GOT3 (cell line): ENCODE measurements at regions not wholly inside any gene's neighbourhood (a gene's known extent, or its start where the extent isn't known, plus 50 kb on each side); places are given as distances from the start of the nearest gene placed in this dataset.
"Not testable (repeated sequence)": the region's sequence is repeated elsewhere in the genome, so short reads cannot be mapped to it uniquely, and the experiment has no call there.

Source experiments
- DNase-seq: peaks from one replicate; lab custom pipeline; 2025; ENCODE audit warnings: mixed read lengths; lab: John Stamatoyannopoulos, UW

- no peak for DNase-seq
Measured at GRCh38 chr3:193905541-193906396, 230.2 kb upstream of the HES1 start.

DNA sequence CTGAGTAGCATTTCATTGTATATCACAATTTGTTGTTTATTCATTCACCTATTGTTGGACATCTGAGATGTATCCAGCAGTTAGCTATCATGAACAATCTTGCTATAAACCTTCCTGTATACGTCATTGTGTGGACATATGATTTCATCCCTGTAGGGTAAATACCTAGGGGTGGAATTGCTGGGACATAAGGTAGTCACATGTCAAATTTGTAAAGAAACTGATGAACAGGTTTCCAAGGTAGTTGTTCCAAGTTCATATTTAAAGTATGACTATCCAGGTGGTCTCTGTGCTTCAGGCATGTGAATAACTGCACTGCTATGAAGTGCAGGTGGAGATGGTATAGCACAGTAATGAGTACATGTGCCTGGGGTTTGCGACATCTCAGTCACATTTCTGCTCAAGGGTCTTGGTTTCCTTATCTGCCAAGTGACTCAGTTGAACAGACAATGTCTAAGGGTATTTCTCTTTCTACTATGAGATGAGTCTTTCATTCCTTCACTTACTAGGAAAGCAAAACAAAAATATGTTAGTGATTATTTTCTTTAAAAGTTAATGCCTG is 229.0 kb upstream of the HES1 start:
- DNase-seq = no peak

GRCh38 chr3:193908181-193908744 is 227.7 kb upstream of the HES1 start:
- no peak for DNase-seq

DNA sequence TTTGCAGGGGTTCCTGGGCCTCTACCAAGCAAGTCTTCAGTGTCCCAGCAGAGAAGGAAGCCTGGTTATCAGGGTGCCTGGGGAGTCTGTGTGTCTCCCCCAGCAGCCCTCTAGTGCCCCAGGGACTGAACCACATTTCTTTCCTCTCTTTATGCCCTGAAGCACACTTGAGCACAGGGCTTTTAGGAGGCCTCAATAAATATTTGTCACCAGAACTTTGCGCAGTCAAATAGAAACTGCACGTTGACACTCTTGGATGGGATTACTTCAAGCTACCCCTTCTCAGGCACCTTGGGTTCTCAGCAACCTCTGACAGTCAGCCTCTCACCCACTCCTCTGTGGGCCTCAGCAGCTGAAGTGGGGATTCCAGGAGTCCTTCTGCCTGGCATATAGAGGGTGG is 226.6 kb upstream of the HES1 start:
- DNase-seq = no peak

- DNase-seq = no peak
Measured at GRCh38 chr3:193910310-193910709, 225.6 kb upstream of the HES1 start.

DNA sequence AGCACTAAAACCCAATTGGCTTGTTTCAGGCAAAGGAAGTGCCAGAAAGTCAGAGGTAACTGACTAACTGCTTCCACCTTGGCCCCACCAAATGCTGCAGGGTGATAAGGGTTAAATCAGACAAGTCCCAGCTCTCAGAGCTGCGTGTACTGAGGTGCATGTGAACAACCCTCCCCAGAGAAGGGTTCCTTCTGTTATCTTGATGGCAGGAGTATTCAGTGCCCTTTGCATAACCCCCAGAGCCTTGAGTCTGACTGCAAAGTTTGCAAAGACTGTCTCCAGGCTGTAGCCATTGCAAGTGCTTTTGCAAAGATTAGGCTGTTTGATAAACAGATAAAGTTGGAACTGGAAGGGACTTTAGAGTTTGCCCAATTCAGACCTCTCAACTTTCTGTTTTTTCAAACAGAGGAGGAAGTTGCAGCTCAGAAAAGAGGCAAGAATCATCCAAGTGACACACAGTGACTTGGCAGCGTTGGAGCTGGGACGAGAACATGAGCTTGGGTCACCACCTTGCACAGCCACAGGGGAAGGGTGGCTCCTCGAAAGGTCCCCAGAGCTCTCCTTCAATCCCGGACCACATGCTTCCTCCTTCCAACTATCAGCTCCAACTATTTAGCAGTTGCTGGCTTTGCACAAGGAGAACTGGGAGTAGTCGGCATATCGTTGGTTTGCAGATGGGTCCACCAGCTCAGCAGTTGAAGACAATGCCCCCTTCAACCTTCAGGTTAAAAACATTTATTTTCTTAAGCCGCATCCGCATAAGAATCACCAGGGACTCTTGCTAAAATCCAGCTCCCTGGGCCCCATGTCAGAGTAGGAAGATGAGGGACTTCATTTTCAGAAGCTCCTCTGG is 224.8 kb upstream of the HES1 start:
- no peak for DNase-seq

DNA sequence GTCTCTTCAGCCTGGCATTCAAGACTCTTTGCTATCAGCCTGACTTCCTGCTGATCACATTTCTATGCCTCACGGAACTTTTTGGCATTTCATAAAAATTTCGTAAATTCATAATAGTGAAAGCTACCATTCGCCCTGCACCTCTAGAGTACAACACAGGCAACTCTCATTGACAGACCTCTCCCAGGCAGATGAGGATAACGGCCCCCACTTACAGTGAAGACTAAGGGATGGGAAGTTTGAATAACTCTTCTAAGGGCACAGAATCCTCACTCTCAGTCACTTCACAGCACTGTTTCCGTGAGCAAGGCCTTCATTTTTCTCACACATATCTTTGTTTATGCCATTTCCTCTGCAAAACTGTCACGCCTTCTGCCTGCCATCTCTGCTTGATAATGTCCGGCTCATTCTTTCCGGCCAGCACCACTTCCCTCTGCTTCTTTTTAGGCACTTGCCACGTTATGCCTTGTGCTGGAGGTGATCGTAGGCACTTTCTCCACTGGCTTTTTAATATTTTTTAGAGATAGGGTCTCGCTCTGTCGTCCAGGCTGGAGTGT is 224.1 kb upstream of the HES1 start:
- DNase-seq = no peak

DNA sequence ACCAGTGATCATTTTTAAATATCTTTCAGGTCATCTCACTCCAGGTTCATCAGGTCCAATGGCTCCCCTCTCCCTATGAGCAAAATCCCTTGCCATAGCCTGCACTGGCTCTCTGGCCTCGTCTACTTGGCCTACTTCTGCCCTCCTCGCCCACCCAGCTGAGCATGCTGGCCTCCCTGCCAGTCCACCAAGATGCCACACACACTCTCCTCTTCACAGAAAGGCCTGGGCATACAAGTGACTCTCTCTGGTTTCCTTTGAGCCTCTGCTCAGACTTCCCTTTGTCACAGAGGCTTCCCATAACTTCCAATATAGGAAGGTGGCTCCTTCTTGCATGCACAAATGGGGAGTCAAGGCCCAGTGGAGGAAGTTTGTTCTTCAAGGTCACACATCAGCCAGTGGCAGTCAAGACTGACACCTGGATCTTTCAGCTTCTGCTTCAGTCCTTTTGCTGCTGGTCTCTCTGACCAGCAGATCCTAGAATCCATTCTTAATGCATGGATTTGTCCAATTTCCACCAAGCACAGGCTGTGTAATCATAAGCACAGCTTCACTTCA is 223.2 kb upstream of the HES1 start:
- no peak for DNase-seq

DNA sequence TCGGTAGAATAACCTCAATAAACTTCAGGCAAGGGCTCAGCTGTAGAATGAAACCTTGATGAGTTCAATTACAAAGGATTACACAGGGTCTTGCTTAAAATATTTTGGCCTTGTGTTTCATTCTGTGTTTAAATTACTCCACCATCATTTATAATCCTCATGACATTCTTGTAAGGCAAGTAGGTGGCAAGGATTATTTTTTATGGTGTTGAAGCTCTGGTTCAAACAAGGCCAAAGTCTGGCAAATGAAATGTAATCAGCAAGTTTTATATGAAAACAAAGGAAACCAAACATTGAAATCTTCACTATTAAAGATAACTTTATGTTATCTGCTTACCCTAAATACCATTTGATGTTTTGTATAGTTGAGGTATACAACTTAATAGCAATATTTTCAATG is 221.3 kb upstream of the HES1 start:
- DNase-seq = no peak

GRCh38 chr3:193915099-193915498 is 220.8 kb upstream of the HES1 start:
- DNase-seq = no peak

- no peak for DNase-seq
Measured at GRCh38 chr3:193915613-193916012, 220.3 kb upstream of the HES1 start.

DNA sequence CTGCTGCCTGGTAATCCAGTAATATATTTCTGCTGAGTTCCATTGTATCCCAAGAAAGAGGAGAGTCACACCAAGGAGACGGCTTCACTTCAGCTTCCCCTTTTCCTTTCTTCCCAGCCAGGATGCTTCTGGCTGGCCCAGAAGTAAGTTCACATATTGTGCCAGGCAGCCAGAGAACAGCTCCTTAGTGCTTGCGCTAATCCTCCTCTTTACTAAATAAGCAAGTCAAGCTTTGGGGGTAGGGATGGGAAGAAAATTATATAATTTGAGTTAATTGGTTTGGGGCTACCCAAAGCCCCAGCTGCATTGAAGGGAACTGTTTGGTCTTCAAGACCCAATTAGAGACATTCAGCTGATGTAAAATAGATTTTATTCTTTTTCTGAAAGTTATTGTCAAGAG is 218.8 kb upstream of the HES1 start:
- DNase-seq = no peak

- no peak for DNase-seq
Measured at GRCh38 chr3:193921465-193921864, 214.5 kb upstream of the HES1 start.

GRCh38 chr3:193922034-193922774 is 213.7 kb upstream of the HES1 start:
- DNase-seq = no peak

GRCh38 chr3:193923958-193924357 is 212.0 kb upstream of the HES1 start:
- DNase-seq = not testable (repeated sequence)

GRCh38 chr3:193926071-193926470 is 209.9 kb upstream of the HES1 start:
- DNase-seq = not testable (repeated sequence)

DNA sequence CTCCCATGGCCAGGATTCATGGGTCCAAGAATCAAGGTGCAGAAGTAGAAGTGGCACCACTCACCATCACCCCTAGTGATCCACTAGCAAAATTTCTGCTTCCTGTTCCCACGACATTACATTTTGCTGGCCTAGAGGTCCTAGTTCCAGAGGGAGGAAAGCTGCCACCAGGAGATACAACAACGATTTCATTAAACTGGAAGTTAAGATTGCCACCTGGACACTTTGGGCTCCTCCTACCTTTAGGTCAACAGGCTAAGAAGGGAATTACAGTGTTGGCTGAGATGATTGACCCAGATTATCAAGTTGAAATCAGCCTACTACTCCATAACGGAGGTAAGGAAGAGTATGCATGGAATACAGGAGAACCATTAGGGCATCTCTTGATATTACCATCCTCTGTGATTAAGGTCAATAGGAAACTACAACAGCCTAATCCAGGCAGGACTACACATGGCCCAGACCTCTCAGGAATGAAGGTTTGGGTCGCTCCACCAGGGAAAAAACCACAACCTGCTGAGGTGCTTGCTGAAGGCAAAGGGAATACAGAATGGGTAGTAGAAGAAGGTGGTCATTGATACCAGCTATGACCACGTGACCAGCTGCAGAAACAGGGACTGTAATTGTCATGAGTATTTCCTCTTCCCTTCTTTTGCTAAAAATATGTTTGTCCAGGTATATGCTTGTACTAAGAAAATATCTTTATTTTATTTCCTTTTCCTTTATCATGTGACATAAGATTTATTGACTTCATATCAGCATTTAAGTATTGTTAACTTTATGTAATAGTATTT is 208.3 kb upstream of the HES1 start:
- DNase-seq = not testable (repeated sequence)

GRCh38 chr3:193928354-193929209 is 207.4 kb upstream of the HES1 start:
- DNase-seq = no peak

DNA sequence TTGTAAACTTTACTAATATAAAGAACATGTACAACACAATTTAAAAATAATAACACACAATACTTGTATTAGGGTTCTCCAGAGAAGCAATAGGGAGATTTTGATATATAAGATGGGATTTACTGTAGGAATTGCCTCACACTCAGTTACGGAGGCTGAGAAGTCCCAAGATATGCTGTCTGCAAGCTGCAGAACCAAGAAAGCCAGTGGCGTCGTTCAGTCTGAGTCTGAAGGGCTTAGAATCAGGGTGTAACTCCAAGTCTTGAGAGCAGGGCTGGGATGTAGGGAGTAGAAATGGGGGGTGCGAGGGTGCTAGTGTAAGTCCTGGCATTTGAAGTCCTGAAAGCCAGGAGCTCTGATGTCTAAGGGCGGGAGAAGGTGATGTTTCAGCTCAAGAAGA is 206.6 kb upstream of the HES1 start:
- DNase-seq = no peak
